GM19035 (cell line): ENCODE measurements at regions not wholly inside any gene's neighbourhood (a gene's known extent, or its start where the extent isn't known, plus 50 kb on each side); places are given as distances from the start of the nearest gene placed in this dataset.
A peak's percentile ranks its signal among the peaks of the same experiment; 100 is the strongest.

ENCODE experiments used
- ATAC-seq: cut with Tn5 transposase; IDR thresholded peaks from one replicate; pipeline ENCODE4 v1.9.1; 2021; ENCODE audit not compliant: unreplicated experiment

GRCh38 chr1:90561103-90561783 lies 155.9 kb downstream of the BARHL2 start:
- no peak for ATAC-seq

GRCh38 chr1:90558754-90559378 lies 158.2 kb downstream of the BARHL2 start:
- ATAC-seq: no peak

GRCh38 chr1:90558126-90558525 lies 159.0 kb downstream of the BARHL2 start:
- no peak for ATAC-seq

- ATAC-seq: no peak
Observed at GRCh38 chr1:90557706-90558105, 159.4 kb downstream of the BARHL2 start.

- ATAC-seq: no peak
Observed at GRCh38 chr1:90550626-90551406, 166.3 kb downstream of the BARHL2 start.

- no peak for ATAC-seq
Observed at GRCh38 chr1:90544356-90544755, 172.7 kb downstream of the BARHL2 start.

GRCh38 chr1:90537606-90538362 lies 179.3 kb downstream of the BARHL2 start:
- ATAC-seq: no peak

- no peak for ATAC-seq
Observed at GRCh38 chr1:90534663-90535295, 182.3 kb downstream of the BARHL2 start.

GRCh38 chr1:90534116-90534515 lies 183.0 kb downstream of the BARHL2 start:
- ATAC-seq: no peak

GRCh38 chr1:90526954-90527353 lies 190.1 kb downstream of the BARHL2 start:
- no peak for ATAC-seq

GRCh38 chr1:90522432-90522831 lies 194.7 kb downstream of the BARHL2 start:
- ATAC-seq: no peak

- ATAC-seq: no peak
Observed at GRCh38 chr1:90513956-90514355, 203.1 kb downstream of the BARHL2 start.

- no peak for ATAC-seq
Observed at GRCh38 chr1:90512441-90512840, 204.7 kb downstream of the BARHL2 start.

- no peak for ATAC-seq
Observed at GRCh38 chr1:90510143-90510542, 207.0 kb downstream of the BARHL2 start.

- ATAC-seq: peak; percentile 54
Observed at GRCh38 chr1:90509225-90510048, 207.7 kb downstream of the BARHL2 start.

- no peak for ATAC-seq
Observed at GRCh38 chr1:90508376-90509167, 208.5 kb downstream of the BARHL2 start.

- no peak for ATAC-seq
Observed at GRCh38 chr1:90507173-90507572, 209.9 kb downstream of the BARHL2 start.

GRCh38 chr1:90505806-90506205 lies 211.3 kb downstream of the BARHL2 start:
- no peak for ATAC-seq

- ATAC-seq: no peak
Observed at GRCh38 chr1:90504509-90504908, 212.6 kb downstream of the BARHL2 start.
